Gastrocnemius medialis (tissue), 4 donors: ENCODE measurements at regions not wholly inside any gene's neighbourhood (a gene's known extent, or its start where the extent isn't known, plus 50 kb on each side); places are given as distances from the start of the nearest gene placed in this dataset.
A peak's percentile ranks its signal among the peaks of the same experiment; 100 is the strongest.
"Not testable (repeated sequence)": the region's sequence is repeated elsewhere in the genome, so short reads cannot be mapped to it uniquely, and the experiment has no call there.

Experiments used
- ATAC-seq, 2 donors: fragments of 150-250 bp; one replicate each; pipeline ENCODE4 v1.9.1; 2016
- DNase-seq, 2 donors: peaks; one replicate each; pipeline ENCODE4 v3.0.0-alpha.2; 2019
- H3K27ac ChIP-seq, 4 donors: fragments of 200-600 bp; sonication (generic); 1 replicate in 1 of 4; 2 replicates in 3 of 4; pipeline ENCODE4 v1.5.1; 2016 to 2018; ENCODE audit warnings: mild to moderate bottlenecking in 2 of 4, moderate library complexity in 1 of 4
- H3K27me3 ChIP-seq, 3 donors: fragments of 200-600 bp; sonication (generic) in 2 of 3; 1 replicate in 1 of 3; 2 replicates in 2 of 3; pipeline versions ENCODE4 v1.5.1 to v1.6.0; 2016 to 2019; ENCODE audit warnings: mild to moderate bottlenecking in 1 of 3, moderate library complexity in 1 of 3
- H3K36me3 ChIP-seq, 2 donors: fragments of 200-600 bp; sonication (generic) in 1 of 2; one replicate each; pipeline ENCODE4 v1.5.1; 2017 to 2018
- H3K4me1 ChIP-seq, 2 donors: fragments of 200-600 bp; sonication (generic) in 1 of 2; one replicate each; pipeline ENCODE4 v1.5.1; 2016 to 2017; ENCODE audit warnings: mild to moderate bottlenecking in 2 of 2
- H3K4me3 ChIP-seq, 4 donors: fragments of 200-600 bp; sonication (generic) in 3 of 4; 1 replicate in 1 of 4; 2 replicates in 3 of 4; pipeline ENCODE4 v1.5.1; 2016 to 2019; ENCODE audit warnings: mild to moderate bottlenecking in 2 of 4
- H3K9me3 ChIP-seq, 3 donors: fragments of 200-600 bp; sonication (generic) in 2 of 3; 1 replicate in 1 of 3; 2 replicates in 2 of 3; pipeline ENCODE4 v1.5.1; 2016 to 2019
- CTCF ChIP-seq, 5 experiments: fragments of 450-650 bp in 3 of 5; fragments of 200-600 bp in 2 of 5; sonication (generic) in 2 of 5; IDR thresholded peaks in 4 of 5; conservative IDR thresholded peaks in 1 of 5; 1 replicate in 4 of 5; 2 replicates in 1 of 5; pipeline ENCODE4 v1.5.1; 2016 to 2019; ENCODE audit warnings: antibody characterized with exemption in 5 of 5, mild to moderate bottlenecking in 3 of 5, moderate library complexity in 3 of 5
- POLR2A ChIP-seq, 2 donors: fragments of 450-650 bp; IDR thresholded peaks; one replicate each; pipeline ENCODE4 v1.6.1; 2017; ENCODE audit warnings: antibody characterized with exemption in 2 of 2, mild to moderate bottlenecking in 2 of 2, moderate library complexity in 2 of 2
- in situ Hi-C, 4 donors: fragments of 200-750 bp; cut with MboI; loops; one replicate each; pipeline versions ENCODE4 v1.15.0 to v1.8.0; 2017; ENCODE audit warnings: low sequenced_read_pairs in 4 of 4
- intact Hi-C: fragments of 100-400 bp; cut with DNase I; formaldehyde crosslinking; loops from one replicate; pipeline ENCODE4 v1.15.1; 2023; ENCODE audit warnings: low total_unique reads

DNA sequence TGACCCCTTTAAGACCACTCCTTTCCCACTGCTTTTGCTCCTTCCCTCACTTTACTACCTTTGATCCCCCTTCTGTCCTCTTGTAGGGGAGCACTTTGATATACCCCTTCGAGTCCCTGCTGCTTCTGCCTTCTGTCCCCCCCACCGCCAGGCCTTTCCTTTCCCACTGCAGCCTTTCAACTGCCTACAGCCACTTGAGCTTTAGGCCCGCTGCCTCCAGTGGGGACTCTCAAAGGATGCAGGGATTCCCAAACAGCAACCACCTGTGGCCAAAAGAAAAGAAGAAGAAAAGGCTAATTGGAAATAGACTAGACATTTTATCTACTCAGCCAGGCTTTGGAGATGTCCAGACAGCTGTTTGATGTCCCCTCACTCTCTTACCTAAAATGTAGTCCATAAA lies 77.0 kb upstream of the DTNBP1 start:
- Histone ChIP-seq H3K9me3 (no peaks in the 10 kb centered on the region), H3K36me3 (no peaks in the 10 kb centered on the region), H3K27ac (no peak overlapping the region), H3K27me3 (no peaks in the 10 kb centered on the region), H3K4me3 (no peak overlapping the region), H3K4me1 (peaks cover 0 to 11% of the 10 kb centered on the region in 2 donors)
- TF ChIP-seq POLR2A (IDR thresholded peaks at IDR 0.05) (no peak), CTCF (IDR thresholded peaks at IDR 0.05 in 4 of 5, conservative IDR thresholded peaks at IDR 0.05 in 1 of 5) (no peak)
- intact Hi-C loops = no loop called here
- ATAC-seq (no peak), DNase-seq (no peak)
- in situ Hi-C loops = no loop called here

DNA sequence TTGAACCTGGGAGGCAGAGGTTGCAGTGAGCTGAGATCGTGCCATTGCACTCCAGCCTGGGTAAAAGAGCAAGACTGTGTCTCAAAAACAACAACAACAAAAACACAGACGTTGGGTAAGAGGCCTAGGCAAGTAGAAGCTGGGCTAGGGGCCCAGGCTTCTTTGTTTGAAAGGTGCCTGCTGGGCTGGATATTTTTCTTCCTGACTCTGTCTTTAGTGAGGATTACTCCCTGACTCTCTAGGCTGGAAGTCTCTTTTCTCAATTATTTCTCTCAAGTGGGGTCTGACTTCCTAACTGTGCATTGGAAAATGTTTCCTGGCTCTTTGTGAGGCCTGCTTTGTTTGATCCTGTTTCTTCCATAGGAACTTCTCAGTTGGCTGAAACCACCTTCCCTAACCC lies 76.5 kb upstream of the DTNBP1 start:
- Histone ChIP-seq H3K27me3 (no peaks in the 10 kb centered on the region), H3K4me3 (no peak overlapping the region), H3K9me3 (no peaks in the 10 kb centered on the region), H3K36me3 (no peaks in the 10 kb centered on the region), H3K4me1 (peaks cover 0 to 11% of the 10 kb centered on the region in 2 donors), H3K27ac (no peak overlapping the region)
- TF ChIP-seq CTCF (IDR thresholded peaks at IDR 0.05 in 4 of 5, conservative IDR thresholded peaks at IDR 0.05 in 1 of 5) = no peak
- no peak for TF ChIP-seq POLR2A (IDR thresholded peaks at IDR 0.05)
- ATAC-seq (no peak), DNase-seq (no peak)
- in situ Hi-C loops = no loop called here
- intact Hi-C loops = no loop called here

DNA sequence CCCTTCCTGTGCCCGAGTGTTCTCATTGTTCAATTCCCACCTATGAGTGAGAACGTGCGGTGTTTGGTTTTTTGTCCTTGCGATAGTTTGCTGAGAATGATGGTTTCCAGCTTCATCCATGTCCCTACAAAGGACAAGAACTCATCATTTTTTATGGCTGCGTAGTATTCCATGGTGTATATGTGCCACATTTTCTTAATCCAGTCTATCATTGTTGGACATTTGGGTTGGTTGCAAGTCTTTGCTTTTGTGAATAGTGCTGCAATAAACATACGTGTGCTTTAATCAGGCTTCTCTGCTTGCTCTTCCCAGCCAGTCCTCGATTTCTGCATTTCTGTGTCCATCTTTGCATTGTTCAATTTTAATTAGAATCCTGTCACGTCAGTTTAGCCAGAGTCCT lies 75.4 kb upstream of the DTNBP1 start:
- H3K9me3 ChIP-seq, in situ Hi-C loops, H3K4me3 ChIP-seq, ATAC-seq, H3K27me3 ChIP-seq, H3K27ac ChIP-seq, intact Hi-C loops, H3K36me3 ChIP-seq, DNase-seq: not testable (repeated sequence)
- peaks cover 0 to 11% of the 10 kb centered on the region in 2 donors for H3K4me1 ChIP-seq

- no peaks in the 10 kb centered on the region for H3K36me3 ChIP-seq
- intact Hi-C loops = no loop called here
- no peak overlapping the region for H3K4me3 ChIP-seq
- no peak for DNase-seq
- H3K27me3 ChIP-seq = no peaks in the 10 kb centered on the region
- peak overlapping the region in 1 of 4 donors; percentile 12 for H3K27ac ChIP-seq
- H3K9me3 ChIP-seq = no peaks in the 10 kb centered on the region
- in situ Hi-C loops = no loop called here
- TF ChIP-seq POLR2A (IDR thresholded peaks at IDR 0.05) (no peak), CTCF (IDR thresholded peaks at IDR 0.05 in 4 of 5, conservative IDR thresholded peaks at IDR 0.05 in 1 of 5) (no peak)
- peaks cover 0 to 11% of the 10 kb centered on the region in 2 donors for H3K4me1 ChIP-seq
- ATAC-seq = no peak
These were observed 73.5 kb upstream of the DTNBP1 start for GRCh38 chr6:15736297-15736696.

- TF ChIP-seq CTCF (IDR thresholded peaks at IDR 0.05 in 4 of 5, conservative IDR thresholded peaks at IDR 0.05 in 1 of 5) = no peak
- no peak for TF ChIP-seq POLR2A (IDR thresholded peaks at IDR 0.05)
- Histone ChIP-seq H3K36me3 (no peaks in the 10 kb centered on the region), H3K9me3 (no peaks in the 10 kb centered on the region), H3K27ac (peak overlapping the region in 1 of 4 donors; percentile 12), H3K4me3 (no peak overlapping the region), H3K27me3 (no peaks in the 10 kb centered on the region), H3K4me1 (peaks cover 0 to 11% of the 10 kb centered on the region in 2 donors)
- in situ Hi-C loops = no loop called here
- ATAC-seq (no peak), DNase-seq (no peak)
- intact Hi-C loops = no loop called here
These were observed 72.9 kb upstream of the DTNBP1 start for GRCh38 chr6:15735567-15736265.
